ENCODE measurements at regions not wholly inside any gene's neighbourhood (a gene's known extent, or its start where the extent isn't known, plus 50 kb on each side); places are given as distances from the start of the nearest gene placed in this dataset.

DNA sequence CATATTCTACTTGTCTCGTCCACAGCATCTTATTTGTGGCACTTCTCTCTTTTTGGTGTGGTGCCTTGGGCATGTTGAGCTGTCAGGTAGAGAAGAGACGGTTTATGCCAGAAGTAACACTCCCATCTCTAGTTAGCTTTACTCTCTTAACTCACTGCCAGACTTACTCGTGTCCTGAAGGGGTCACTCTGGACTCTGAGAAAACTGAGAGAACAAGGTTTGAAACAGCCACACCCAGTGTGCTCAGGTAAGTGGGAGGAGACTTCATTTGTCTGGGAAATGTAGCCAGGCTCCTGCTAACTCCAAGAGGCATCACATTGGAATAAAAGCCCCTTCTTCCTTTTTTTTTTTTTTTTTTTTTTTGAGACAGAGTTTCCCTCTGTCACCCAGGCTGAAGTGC, 360.8 kb downstream of the QKI start:
- no peak for TF ChIP-seq ZNF468 (CRISPR knock-in tag; IDR thresholded peaks at IDR 0.05)
- TF ChIP-seq, protein P1, sequence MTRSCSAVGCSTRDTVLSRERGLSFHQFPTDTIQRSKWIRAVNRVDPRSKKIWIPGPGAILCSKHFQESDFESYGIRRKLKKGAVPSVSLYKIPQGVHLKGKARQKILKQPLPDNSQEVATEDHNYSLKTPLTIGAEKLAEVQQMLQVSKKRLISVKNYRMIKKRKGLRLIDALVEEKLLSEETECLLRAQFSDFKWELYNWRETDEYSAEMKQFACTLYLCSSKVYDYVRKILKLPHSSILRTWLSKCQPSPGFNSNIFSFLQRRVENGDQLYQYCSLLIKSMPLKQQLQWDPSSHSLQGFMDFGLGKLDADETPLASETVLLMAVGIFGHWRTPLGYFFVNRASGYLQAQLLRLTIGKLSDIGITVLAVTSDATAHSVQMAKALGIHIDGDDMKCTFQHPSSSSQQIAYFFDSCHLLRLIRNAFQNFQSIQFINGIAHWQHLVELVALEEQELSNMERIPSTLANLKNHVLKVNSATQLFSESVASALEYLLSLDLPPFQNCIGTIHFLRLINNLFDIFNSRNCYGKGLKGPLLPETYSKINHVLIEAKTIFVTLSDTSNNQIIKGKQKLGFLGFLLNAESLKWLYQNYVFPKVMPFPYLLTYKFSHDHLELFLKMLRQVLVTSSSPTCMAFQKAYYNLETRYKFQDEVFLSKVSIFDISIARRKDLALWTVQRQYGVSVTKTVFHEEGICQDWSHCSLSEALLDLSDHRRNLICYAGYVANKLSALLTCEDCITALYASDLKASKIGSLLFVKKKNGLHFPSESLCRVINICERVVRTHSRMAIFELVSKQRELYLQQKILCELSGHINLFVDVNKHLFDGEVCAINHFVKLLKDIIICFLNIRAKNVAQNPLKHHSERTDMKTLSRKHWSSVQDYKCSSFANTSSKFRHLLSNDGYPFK (CRISPR knock-in tag; IDR thresholded peaks at IDR 0.05; ENCODE audit: borderline replicate concordance): no peak

Measured in HepG2 (cell line).